Prostate gland (tissue), 2 donors: ENCODE measurements at regions not wholly inside any gene's neighbourhood (a gene's known extent, or its start where the extent isn't known, plus 50 kb on each side); places are given as distances from the start of the nearest gene placed in this dataset.

Experiments used
- CTCF ChIP-seq, 4 experiments: fragments of 200-600 bp in 2 of 4; fragments of 450-650 bp in 2 of 4; sonication (generic) in 2 of 4; IDR thresholded peaks; 1 replicate in 3 of 4; 2 replicates in 1 of 4; pipeline ENCODE4 v1.5.1; 2016 to 2019; ENCODE audit warnings: antibody characterized with exemption in 4 of 4, mild to moderate bottlenecking in 2 of 4, moderate library complexity in 2 of 4
- POLR2AphosphoS5 ChIP-seq: sonication (generic); formaldehyde crosslinking; IDR thresholded peaks from one replicate; pipeline ENCODE4 v1.6.1; 2017; ENCODE audit warnings: antibody characterized with exemption

- TF ChIP-seq POLR2AphosphoS5: no peak
- no peak for TF ChIP-seq CTCF (IDR thresholded peaks at IDR 0.05)
Measured at GRCh38 chr3:72625602-72626337, 222.5 kb downstream of the SHQ1 start.
